WERI-Rb-1 (cell line): ENCODE measurements at regions not wholly inside any gene's neighbourhood (a gene's known extent, or its start where the extent isn't known, plus 50 kb on each side); places are given as distances from the start of the nearest gene placed in this dataset.

Experiments
- DNase-seq: peaks from one replicate; pipeline ENCODE4 v3.0.0-alpha.2; 2020
- H3K27ac ChIP-seq: fragments of 250-450 bp; sonication (Bioruptor Pico); 2 replicates; pipeline ENCODE4 v1.5.1; 2020; ENCODE audit warnings: mild to moderate bottlenecking, moderate library complexity
- H3K27me3 ChIP-seq: fragments of 250-450 bp; sonication (Bioruptor Pico); 2 replicates; pipeline ENCODE4 v1.5.1; 2021; ENCODE audit warnings: mild to moderate bottlenecking, low read depth, moderate library complexity; ENCODE audit not compliant: insufficient read depth, severe bottlenecking
- H3K36me3 ChIP-seq: fragments of 250-450 bp; sonication (Bioruptor Pico); 2 replicates; pipeline ENCODE4 v1.5.1; 2020; ENCODE audit warnings: mild to moderate bottlenecking, moderate library complexity
- H3K4me3 ChIP-seq: 2 replicates; pipeline ENCODE4 v1.5.1; 2011; ENCODE audit warnings: low read depth, mild to moderate bottlenecking, control low read depth, low read length
- H3K9me3 ChIP-seq: fragments of 250-450 bp; sonication (Bioruptor Pico); 2 replicates; pipeline ENCODE4 v1.5.1; 2021; ENCODE audit warnings: mild to moderate bottlenecking, moderate library complexity; ENCODE audit not compliant: severe bottlenecking
- CTCF ChIP-seq: IDR thresholded peaks from 2 replicates; pipeline ENCODE4 v1.5.1; 2011; ENCODE audit warnings: low read depth, mild to moderate bottlenecking, control low read depth, inconsistent platforms, low read length

GRCh38 chrX:109854096-109854495, 121.0 kb upstream of the ACSL4 start:
- H3K36me3 ChIP-seq, result no peaks in the 10 kb centered on the region
- H3K27ac ChIP-seq, result no peak overlapping the region
- H3K27me3 ChIP-seq, result no peaks in the 10 kb centered on the region
- no peak for TF ChIP-seq CTCF
- H3K4me3 ChIP-seq, result no peak overlapping the region
- DNase-seq, result no peak
- H3K9me3 ChIP-seq, result no peaks in the 10 kb centered on the region

GRCh38 chrX:109855501-109855900, 122.4 kb upstream of the ACSL4 start:
- Histone ChIP-seq H3K27ac (no peak overlapping the region), H3K27me3 (no peaks in the 10 kb centered on the region)
- no peak for TF ChIP-seq CTCF

DNA sequence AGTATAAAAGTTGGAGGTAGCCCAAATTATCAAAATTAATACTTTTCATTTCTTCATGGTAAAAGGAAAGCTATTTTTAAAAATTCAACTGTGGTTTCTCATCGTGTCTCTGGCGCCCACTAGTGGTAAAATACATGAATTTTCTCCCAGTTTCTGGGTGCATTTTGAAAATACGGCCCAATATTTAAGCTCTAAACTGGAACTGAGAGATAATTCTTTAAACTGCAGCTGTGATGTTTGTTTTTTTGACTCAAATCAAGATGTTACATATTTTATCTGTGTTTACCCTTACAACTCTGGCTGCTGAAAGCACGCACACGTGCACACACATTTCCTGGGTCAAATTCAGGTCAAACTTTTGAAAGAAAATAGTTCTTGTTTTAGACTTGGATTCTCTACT, 123.9 kb upstream of the ACSL4 start:
- no peak overlapping the region for H3K4me3 ChIP-seq
- no peak for DNase-seq
- H3K27ac ChIP-seq, result no peak overlapping the region
- H3K36me3 ChIP-seq, result no peaks in the 10 kb centered on the region
- no peaks in the 10 kb centered on the region for H3K27me3 ChIP-seq
- H3K9me3 ChIP-seq, result no peaks in the 10 kb centered on the region
- peak; percentile 46 for TF ChIP-seq CTCF

More at GRCh38 chrX:109855501-109855900, 122.4 kb upstream of the ACSL4 start:
- Histone ChIP-seq H3K36me3 (no peaks in the 10 kb centered on the region), H3K9me3 (no peaks in the 10 kb centered on the region), H3K4me3 (no peak overlapping the region)
- no peak for DNase-seq

GRCh38 chrX:109857584-109858228, 124.6 kb upstream of the ACSL4 start:
- TF ChIP-seq CTCF, result no peak
- Histone ChIP-seq H3K9me3 (no peaks in the 10 kb centered on the region), H3K27me3 (no peaks in the 10 kb centered on the region), H3K4me3 (no peak overlapping the region), H3K36me3 (no peaks in the 10 kb centered on the region), H3K27ac (no peak overlapping the region)
- DNase-seq, result no peak

DNA sequence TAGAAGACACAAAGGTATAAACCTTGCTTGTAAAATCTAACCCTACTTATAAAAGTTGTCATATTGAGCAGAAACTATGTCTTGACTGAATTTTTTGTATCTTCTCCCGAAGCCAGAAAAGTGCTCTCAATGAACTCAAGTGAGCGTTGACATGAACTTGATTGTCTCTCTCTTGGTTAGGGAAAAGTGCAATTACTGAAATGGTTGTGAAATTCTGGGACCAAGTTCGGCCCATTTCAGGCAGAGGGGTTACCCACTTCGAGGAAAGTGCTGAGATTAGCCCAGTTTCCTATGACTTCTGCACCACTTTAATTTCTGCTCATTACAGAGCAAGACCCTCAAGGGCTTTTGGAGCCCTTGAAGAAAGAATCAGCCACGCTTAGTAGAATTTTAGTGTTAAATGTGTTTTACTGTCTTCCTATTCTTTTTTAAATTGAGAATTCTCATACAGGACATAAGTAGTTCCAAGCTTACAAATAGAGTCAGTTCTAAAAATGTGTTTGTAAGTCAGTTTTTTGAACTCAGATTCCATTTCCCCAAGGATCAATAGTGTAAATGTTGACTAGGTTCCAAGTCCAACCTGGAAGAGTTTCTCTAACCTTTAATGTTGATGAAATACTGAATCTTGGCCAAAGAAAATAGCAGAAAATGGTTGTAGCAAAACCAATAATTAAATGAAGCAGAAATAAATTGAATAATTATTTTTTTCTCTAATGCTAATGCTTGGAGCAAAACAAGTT, 125.7 kb upstream of the ACSL4 start:
- Histone ChIP-seq H3K9me3 (no peaks in the 10 kb centered on the region), H3K27me3 (no peaks in the 10 kb centered on the region), H3K36me3 (no peaks in the 10 kb centered on the region), H3K4me3 (no peak overlapping the region), H3K27ac (no peak overlapping the region)
- DNase-seq, result no peak
- no peak for TF ChIP-seq CTCF

DNA sequence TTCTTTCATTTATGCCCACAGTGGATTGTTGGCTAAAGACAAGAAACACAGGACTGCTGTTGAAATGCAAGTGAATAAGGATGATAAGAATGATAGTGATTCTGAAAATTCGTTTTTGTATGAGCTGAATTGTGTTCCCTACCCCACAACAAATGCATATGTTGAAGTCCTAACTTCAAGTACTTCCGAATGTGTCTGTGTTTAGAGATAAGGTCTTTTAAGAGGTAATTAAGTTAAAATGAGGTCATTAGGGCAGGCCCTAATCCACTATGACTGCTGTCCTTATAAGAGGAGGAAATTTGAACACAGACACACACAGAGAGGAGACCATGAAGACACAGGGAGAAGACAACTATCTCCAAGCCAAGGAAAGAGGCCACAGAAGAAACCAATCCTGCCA, 126.6 kb upstream of the ACSL4 start:
- DNase-seq, result no peak
- Histone ChIP-seq H3K27me3 (no peaks in the 10 kb centered on the region), H3K27ac (no peak overlapping the region), H3K4me3 (no peak overlapping the region), H3K9me3 (no peaks in the 10 kb centered on the region), H3K36me3 (no peaks in the 10 kb centered on the region)
- TF ChIP-seq CTCF, result no peak
